ENCODE measurements at regions not wholly inside any gene's neighbourhood (a gene's known extent, or its start where the extent isn't known, plus 50 kb on each side); places are given as distances from the start of the nearest gene placed in this dataset.
"Not testable (repeated sequence)": the region's sequence is repeated elsewhere in the genome, so short reads cannot be mapped to it uniquely, and the experiment has no call there.

GRCh38 chr2:129492548-129492947, 486.9 kb upstream of the RAB6C start:
- DNase-seq (ENCODE audit: low spot score): no peak
- intact Hi-C loops (cut with DNase I): no loop called here

DNA sequence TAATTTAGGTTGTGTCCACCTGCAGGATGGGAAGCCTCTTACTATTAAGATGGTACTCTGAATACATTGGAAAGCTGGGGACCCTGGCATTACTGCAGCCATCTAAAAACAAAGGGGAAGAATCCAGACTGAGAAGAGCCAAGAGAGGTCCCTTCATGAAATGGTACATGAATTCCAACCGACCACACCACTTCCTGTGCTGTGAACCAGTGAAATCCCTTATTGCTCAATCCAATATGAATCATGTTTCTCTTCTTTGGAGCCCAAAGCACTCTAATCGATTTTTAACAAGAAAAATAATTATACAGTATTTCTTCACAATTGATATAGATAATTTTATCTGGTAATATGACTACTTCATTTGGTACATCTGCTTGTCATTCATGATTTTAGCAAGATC, 479.7 kb upstream of the RAB6C start:
- intact Hi-C loops (cut with DNase I): no loop called here
- no peak for DNase-seq (ENCODE audit: low spot score)

- intact Hi-C loops (cut with DNase I): no loop called here
- no peak for DNase-seq (ENCODE audit: low spot score)
Observed at GRCh38 chr2:129502781-129503180, 476.7 kb upstream of the RAB6C start.

DNA sequence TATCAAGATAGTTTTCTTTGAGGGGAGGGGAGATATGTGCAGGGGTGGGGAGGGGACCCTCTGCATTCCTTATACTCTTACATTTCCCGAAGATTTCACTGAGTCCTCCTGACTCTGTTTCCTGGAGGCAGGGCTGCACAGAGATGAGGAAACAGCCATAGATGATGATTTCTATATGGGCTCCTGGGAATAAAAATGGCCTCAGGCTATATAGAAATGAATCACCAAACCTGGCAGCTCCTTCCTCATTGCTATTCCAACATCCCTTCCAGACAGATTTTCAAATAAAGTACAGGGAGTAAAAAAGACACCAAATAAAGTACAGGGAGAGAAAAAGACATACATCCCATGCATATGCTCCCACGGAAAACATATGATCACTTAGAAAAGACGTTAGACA, 474.8 kb upstream of the RAB6C start:
- intact Hi-C loops (cut with DNase I): no loop called here
- no peak for DNase-seq (ENCODE audit: low spot score)

GRCh38 chr2:129518937-129519336, 460.5 kb upstream of the RAB6C start:
- intact Hi-C loops (cut with DNase I): no loop called here
- DNase-seq (ENCODE audit: low spot score): no peak

DNA sequence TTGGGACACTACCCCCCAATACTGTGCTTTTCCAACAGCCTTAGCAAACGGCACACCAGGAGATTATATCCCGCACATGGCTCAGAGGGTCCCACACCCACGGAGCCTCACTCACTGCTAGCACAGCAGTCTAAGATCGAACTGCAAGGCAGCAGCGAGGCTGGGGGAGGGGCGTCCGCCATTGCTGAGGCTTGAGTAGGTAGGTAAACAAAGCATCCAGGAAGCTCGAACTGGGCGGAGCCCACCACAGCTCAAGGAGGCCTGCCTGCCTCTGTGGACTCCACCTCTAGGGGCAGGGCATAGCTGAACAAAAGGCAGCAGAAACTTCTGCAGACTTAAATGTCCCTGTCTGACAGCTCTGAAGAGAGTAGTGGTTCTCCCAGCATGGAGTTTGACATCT, 447.3 kb upstream of the RAB6C start:
- intact Hi-C loops (cut with DNase I); DNase-seq (ENCODE audit: low spot score): not testable (repeated sequence)

GRCh38 chr2:129548880-129549279, 430.6 kb upstream of the RAB6C start:
- intact Hi-C loops (cut with DNase I): no loop called here
- DNase-seq (ENCODE audit: low spot score): no peak

DNA sequence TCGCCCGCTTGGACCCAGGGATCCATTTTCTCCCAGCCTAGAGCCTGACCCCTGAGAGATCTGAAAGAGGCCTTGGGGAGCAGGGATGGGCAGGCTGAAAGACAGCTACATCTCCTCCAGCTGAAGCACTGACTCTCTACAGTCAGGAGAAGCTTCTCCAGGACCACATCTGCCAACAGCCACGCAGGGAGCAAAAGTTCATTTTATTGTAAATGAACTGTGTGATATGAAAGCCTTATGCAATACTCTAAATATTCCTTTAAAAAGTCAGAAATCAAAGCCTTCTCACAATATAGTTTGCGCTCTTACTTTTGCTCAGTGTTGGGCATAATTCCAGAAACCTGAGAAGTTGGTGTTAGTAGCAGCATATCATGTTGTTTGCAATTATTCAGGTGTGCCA, 428.9 kb upstream of the RAB6C start:
- intact Hi-C loops (cut with DNase I): no loop called here
- no peak for DNase-seq (ENCODE audit: low spot score)

- intact Hi-C loops (cut with DNase I): no loop called here
- no peak for DNase-seq (ENCODE audit: low spot score)
Observed at GRCh38 chr2:129554373-129554772, 425.1 kb upstream of the RAB6C start.

- no peak for DNase-seq (ENCODE audit: low spot score)
- intact Hi-C loops (cut with DNase I): no loop called here
Observed at GRCh38 chr2:129559101-129559500, 420.4 kb upstream of the RAB6C start.

GRCh38 chr2:129565551-129566109, 413.8 kb upstream of the RAB6C start:
- no peak for DNase-seq (ENCODE audit: low spot score)
- intact Hi-C loops (cut with DNase I): no loop called here

DNA sequence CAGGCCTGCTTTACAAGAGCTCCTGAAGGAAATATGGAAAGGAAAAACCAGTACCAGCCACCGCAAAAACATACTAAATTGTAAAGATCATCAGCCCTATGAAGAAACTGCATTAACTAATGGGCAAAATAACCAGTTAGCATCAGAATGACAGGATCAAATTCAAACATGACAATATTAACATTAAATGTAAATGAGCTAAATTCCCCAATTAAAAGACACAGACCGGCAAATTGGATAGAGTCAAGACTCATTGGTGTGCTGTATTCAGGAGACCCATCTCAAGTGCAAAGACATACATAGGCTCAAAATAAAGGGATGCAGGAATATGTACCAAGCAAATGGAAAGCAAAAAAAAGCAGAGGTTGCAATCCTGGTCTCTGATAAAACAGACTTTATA, 408.7 kb upstream of the RAB6C start:
- intact Hi-C loops (cut with DNase I); DNase-seq (ENCODE audit: low spot score): not testable (repeated sequence)

DNA sequence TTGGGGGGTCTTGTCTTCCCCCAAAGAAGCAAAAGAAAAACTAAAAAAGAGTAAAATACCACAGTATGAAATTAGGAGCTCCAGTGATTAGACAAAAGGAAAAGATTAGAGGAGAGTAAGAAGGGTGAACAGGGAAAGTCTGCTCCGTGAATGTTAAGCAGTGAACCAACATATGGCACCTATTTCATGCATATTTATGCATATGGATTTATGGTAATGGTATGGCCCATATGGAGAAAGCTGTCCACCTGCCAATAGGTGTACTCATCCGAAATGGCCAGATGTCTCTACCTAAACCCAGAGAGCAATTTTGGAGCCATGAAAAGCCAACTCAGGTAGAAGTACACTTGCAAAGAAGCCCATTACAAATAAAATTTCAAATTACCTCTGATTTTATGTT, 404.0 kb upstream of the RAB6C start:
- intact Hi-C loops (cut with DNase I): no loop called here
- no peak for DNase-seq (ENCODE audit: low spot score)

DNA sequence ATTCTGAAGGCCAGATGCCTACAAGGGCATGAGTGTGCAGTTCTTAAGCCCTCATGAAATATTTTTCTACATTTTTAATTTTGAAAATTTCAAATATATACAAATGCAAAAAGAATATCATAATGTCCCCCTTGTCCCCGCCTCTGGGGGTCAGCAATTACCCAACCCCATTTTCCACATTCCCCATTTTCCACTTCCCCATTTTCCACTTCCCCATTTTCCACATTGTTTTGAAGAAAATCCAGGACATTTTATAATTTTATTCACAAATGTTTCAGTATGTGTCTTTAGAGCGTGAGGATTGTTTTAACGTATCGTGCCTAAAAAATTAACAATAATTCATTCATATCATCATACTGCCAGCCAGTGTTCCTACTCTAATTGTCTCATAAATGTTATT, 403.6 kb upstream of the RAB6C start:
- no peak for DNase-seq (ENCODE audit: low spot score)
- intact Hi-C loops (cut with DNase I): no loop called here

DNA sequence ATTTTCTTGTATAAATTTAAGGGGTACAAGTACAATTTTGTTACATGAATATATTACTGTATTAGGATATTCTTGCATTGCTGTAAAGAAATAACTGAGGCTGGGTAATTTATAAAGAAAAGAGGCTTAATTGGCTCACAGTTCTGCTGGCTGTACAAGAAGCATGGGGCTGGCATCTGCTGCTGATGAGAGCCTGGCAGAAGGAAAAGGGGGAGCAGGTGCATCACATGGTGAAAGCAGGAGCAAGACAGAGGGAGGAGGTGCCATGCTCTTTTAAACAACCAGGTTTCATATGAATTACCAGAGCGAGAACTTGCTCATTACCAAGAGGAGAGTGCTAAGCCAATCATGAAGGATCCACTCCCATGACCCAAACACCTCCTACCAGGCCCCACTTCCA, 399.5 kb upstream of the RAB6C start:
- intact Hi-C loops (cut with DNase I): no loop called here
- DNase-seq (ENCODE audit: low spot score): no peak

DNA sequence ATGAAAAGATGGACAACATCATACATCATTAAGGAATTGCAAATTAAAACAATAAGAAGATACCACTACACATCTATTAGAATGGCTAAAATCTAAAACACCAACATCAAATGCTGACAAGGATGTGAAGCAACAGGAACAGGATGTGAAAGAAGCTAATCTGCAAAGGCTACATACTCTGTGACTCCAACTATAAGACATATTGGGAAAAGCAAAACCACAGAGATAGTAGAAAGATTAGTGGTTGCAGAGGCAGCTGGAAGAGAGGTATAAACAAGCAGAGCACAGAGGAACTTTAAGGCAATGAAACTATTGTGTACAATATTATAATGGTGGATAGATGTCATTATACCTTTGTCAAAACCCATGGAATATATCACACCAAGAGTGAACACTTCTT, 393.7 kb upstream of the RAB6C start:
- DNase-seq (ENCODE audit: low spot score): no peak
- intact Hi-C loops (cut with DNase I): no loop called here

DNA sequence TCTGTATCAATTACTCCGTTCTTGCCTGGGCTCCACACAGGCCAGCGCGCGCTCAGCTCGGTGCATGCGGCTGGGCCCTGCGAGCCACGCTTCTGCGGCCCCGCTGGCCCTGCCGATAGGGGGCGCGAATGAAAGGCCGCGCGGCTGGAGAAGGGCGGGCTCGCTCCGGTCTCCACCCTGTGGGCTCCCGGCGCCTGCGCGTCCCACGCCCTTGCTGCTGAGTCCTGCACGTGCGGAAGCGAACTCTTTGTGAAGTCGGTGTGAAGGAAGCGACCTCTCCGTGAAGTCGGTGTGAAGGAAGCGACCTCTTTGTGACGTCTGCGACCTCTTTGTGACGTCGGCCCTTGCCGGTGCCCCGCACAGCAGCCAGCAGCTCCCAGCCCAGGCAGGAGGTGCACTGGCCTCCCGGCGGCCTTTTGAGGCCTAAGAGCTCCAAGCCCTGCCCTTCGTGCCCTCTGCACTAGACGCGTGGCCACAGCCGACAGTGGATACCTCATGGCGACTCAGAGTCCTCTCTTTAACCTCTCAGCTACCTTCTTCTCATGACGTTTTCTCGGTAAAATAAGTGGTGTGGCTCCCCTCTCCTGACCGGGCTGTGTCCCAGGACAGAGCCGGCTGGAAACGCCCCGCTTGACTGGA, 391.9 kb upstream of the RAB6C start:
- intact Hi-C loops (cut with DNase I): no loop called here
- DNase-seq (ENCODE audit: low spot score): no peak

- intact Hi-C loops (cut with DNase I): no loop called here
- no peak for DNase-seq (ENCODE audit: low spot score)
Observed at GRCh38 chr2:129604560-129604959, 374.9 kb upstream of the RAB6C start.

DNA sequence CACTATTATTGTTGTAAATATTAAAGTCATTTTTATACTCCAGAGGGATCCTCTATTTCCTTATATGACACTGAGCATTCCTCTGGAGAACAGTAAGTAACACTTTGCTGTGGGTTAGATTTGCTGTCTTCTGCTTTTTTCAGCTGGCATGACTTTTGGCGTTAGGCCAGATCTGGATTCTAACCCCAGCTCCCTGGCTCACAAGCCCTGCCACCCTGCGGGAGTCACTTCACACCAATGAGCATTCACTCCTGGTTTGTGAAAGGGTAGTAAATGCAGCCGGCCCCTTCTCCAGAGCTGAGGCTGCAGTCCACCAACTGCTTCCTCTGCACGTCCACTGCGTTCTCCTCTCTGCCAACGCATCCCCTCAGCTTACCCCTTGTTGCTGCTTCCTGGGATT, 373.8 kb upstream of the RAB6C start:
- no peak for DNase-seq (ENCODE audit: low spot score)
- intact Hi-C loops (cut with DNase I): no loop called here

- DNase-seq (ENCODE audit: low spot score): no peak
- intact Hi-C loops (cut with DNase I): no loop called here
Observed at GRCh38 chr2:129606496-129607270, 372.8 kb upstream of the RAB6C start.

GRCh38 chr2:129609224-129609623, 370.2 kb upstream of the RAB6C start:
- intact Hi-C loops (cut with DNase I): no loop called here

More at GRCh38 chr2:129609224-129609623, 370.2 kb upstream of the RAB6C start:
- DNase-seq (ENCODE audit: low spot score): no peak
